ENCODE measurements at regions not wholly inside any gene's neighbourhood (a gene's known extent, or its start where the extent isn't known, plus 50 kb on each side); places are given as distances from the start of the nearest gene placed in this dataset.

DNA sequence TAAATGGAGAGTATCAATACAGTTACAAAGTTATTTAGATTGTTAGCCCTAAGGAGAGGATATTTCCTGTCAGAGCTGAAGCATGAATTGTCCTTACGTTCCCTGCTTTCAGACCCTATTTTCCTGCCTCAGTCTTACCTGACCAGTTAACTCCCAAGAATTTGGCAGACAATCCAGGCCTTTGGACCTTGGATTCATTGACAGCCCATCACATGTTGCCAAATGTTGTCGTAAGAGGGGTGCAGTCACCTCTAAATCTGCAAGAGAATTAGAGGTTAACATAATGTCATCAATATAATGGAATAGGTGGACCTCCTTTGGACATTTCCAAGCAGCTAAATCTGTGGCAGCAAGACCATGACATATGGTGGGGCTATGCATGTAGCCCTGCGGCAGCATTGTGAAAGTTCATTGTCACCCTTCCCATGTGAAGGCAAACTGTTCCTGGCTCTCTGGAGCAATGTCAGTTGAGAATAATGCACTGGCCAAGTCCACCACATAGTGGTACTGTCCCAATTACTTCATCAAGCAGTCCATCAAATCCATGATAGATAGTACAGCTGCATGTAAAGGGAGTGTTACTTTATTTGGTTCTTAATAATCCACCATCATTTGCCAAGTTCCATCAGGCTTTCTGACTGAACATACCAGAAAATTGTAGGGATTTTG lies 1137.0 kb upstream of the POU3F4 start:
- TF ChIP-seq, protein P1, sequence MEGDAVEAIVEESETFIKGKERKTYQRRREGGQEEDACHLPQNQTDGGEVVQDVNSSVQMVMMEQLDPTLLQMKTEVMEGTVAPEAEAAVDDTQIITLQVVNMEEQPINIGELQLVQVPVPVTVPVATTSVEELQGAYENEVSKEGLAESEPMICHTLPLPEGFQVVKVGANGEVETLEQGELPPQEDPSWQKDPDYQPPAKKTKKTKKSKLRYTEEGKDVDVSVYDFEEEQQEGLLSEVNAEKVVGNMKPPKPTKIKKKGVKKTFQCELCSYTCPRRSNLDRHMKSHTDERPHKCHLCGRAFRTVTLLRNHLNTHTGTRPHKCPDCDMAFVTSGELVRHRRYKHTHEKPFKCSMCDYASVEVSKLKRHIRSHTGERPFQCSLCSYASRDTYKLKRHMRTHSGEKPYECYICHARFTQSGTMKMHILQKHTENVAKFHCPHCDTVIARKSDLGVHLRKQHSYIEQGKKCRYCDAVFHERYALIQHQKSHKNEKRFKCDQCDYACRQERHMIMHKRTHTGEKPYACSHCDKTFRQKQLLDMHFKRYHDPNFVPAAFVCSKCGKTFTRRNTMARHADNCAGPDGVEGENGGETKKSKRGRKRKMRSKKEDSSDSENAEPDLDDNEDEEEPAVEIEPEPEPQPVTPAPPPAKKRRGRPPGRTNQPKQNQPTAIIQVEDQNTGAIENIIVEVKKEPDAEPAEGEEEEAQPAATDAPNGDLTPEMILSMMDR (IDR thresholded peaks at IDR 0.05) = no peak
- TF ChIP-seq POLR2A (IDR thresholded peaks at IDR 0.05) = no peak

Data from body of pancreas (tissue), 4 donors.